ENCODE measurements at regions not wholly inside any gene's neighbourhood (a gene's known extent, or its start where the extent isn't known, plus 50 kb on each side); places are given as distances from the start of the nearest gene placed in this dataset.
"Not testable (repeated sequence)": the region's sequence is repeated elsewhere in the genome, so short reads cannot be mapped to it uniquely, and the experiment has no call there.

- Histone ChIP-seq H3K9me3 (no peaks in the 10 kb centered on the region), H3K27me3 (no peaks in the 10 kb centered on the region), H3K27ac (no peak overlapping the region), H3K4me3 (no peak overlapping the region), H3K36me3 (no peaks in the 10 kb centered on the region), H3K4me1 (no peaks in the 10 kb centered on the region)
- DNase-seq: no peak
- intact Hi-C loops (cut with DNase I): no loop called here
- peak in 1 of 4 donors; percentile 28 for ATAC-seq
- no CpG with 5 or more reads among the region's 7 CpGs for WGBS (ENCODE audit: insufficient coverage, low coverage, low lambda C conversion rate, missing lambda C conversion rate)
- no peak for TF ChIP-seq POLR2A (IDR thresholded peaks at IDR 0.05)
- no peak for TF ChIP-seq CTCF (IDR thresholded peaks at IDR 0.05)
Observed at GRCh38 chr10:36003688-36004087, 361.6 kb upstream of the FZD8 start.

- intact Hi-C loops (cut with DNase I): no loop called here
- WGBS (ENCODE audit: insufficient coverage, low coverage, low lambda C conversion rate, missing lambda C conversion rate): 68% methylated on average over 4 of the region's 12 CpGs
- H3K27me3 ChIP-seq: no peaks in the 10 kb centered on the region
Observed at GRCh38 chr10:36003031-36003600, 361.0 kb upstream of the FZD8 start.

GRCh38 chr10:36002445-36002844 is 360.3 kb upstream of the FZD8 start:
- 69% methylated on average over 5 of the region's 5 CpGs for WGBS (ENCODE audit: insufficient coverage, low coverage, low lambda C conversion rate, missing lambda C conversion rate)
- intact Hi-C loops (cut with DNase I): no loop called here
- ATAC-seq (no peak), DNase-seq (no peak)
- no peak for TF ChIP-seq CTCF (IDR thresholded peaks at IDR 0.05)
- no peak for TF ChIP-seq POLR2A (IDR thresholded peaks at IDR 0.05)
- no peaks in the 10 kb centered on the region for H3K36me3 ChIP-seq
- no peaks in the 10 kb centered on the region for H3K4me1 ChIP-seq
- no peaks in the 10 kb centered on the region for H3K9me3 ChIP-seq
- no peak overlapping the region for H3K4me3 ChIP-seq
- no peak overlapping the region for H3K27ac ChIP-seq
- no peaks in the 10 kb centered on the region for H3K27me3 ChIP-seq

More at GRCh38 chr10:36003031-36003600, 361.0 kb upstream of the FZD8 start:
- no peak for DNase-seq
- no peak overlapping the region for H3K4me3 ChIP-seq
- TF ChIP-seq CTCF (IDR thresholded peaks at IDR 0.05) (no peak), POLR2A (IDR thresholded peaks at IDR 0.05) (no peak)
- no peaks in the 10 kb centered on the region for H3K36me3 ChIP-seq
- ATAC-seq: peak in 1 of 4 donors; percentile 36
- H3K9me3 ChIP-seq: no peaks in the 10 kb centered on the region
- no peaks in the 10 kb centered on the region for H3K4me1 ChIP-seq
- no peak overlapping the region for H3K27ac ChIP-seq

GRCh38 chr10:36000754-36001153 is 358.7 kb upstream of the FZD8 start:
- ATAC-seq: peak in 2 of 4 donors; percentile 57 to 67
- intact Hi-C loops (cut with DNase I); H3K4me1 ChIP-seq; H3K27ac ChIP-seq; H3K36me3 ChIP-seq; H3K9me3 ChIP-seq; DNase-seq; H3K27me3 ChIP-seq; H3K4me3 ChIP-seq: not testable (repeated sequence)
- peak in 3 of 4 donors; percentile 10 to 47 (median 22) for TF ChIP-seq CTCF (IDR thresholded peaks at IDR 0.05)
- WGBS (ENCODE audit: insufficient coverage, low coverage, low lambda C conversion rate, missing lambda C conversion rate): 89% methylated on average over 1 of the region's 1 CpG

- Histone ChIP-seq H3K36me3 (no peaks in the 10 kb centered on the region), H3K27ac (no peak overlapping the region), H3K4me1 (no peaks in the 10 kb centered on the region), H3K27me3 (no peaks in the 10 kb centered on the region), H3K4me3 (no peak overlapping the region), H3K9me3 (no peaks in the 10 kb centered on the region)
- WGBS (ENCODE audit: insufficient coverage, low coverage, low lambda C conversion rate, missing lambda C conversion rate): 77% methylated on average over 3 of the region's 3 CpGs
- intact Hi-C loops (cut with DNase I): no loop called here
- no peak for DNase-seq
- ATAC-seq: no peak
- no peak for TF ChIP-seq POLR2A (IDR thresholded peaks at IDR 0.05)
- TF ChIP-seq CTCF (IDR thresholded peaks at IDR 0.05): no peak
Observed at GRCh38 chr10:35998026-35998425, 355.9 kb upstream of the FZD8 start.

Data from right lobe of liver (tissue), 6 donors.